Cardiac fibroblast (primary cell): ENCODE measurements at regions not wholly inside any gene's neighbourhood (a gene's known extent, or its start where the extent isn't known, plus 50 kb on each side); places are given as distances from the start of the nearest gene placed in this dataset.

ENCODE experiments used
- DNase-seq, 2 donors: peaks; one replicate each; pipeline versions ENCODE4 v3.0.0 to v3.0.0-alpha.2; 2010; ENCODE audit warnings: low read depth in 2 of 2
- H3K4me3 ChIP-seq, 2 donors: replicated peaks in 1 of 2; 1 replicate in 1 of 2; 2 replicates in 1 of 2; pipeline ENCODE4 v1.5.1; 2011; ENCODE audit warnings: low read depth in 2 of 2, low read length in 2 of 2, mild to moderate bottlenecking in 2 of 2, moderate library complexity in 1 of 2
- TF ChIP-seq, protein P1 (sequence below): IDR thresholded peaks from one replicate; pipeline ENCODE4 v1.5.1; 2011; ENCODE audit warnings: low read depth, mild to moderate bottlenecking, low read length, inconsistent platforms

DNA sequence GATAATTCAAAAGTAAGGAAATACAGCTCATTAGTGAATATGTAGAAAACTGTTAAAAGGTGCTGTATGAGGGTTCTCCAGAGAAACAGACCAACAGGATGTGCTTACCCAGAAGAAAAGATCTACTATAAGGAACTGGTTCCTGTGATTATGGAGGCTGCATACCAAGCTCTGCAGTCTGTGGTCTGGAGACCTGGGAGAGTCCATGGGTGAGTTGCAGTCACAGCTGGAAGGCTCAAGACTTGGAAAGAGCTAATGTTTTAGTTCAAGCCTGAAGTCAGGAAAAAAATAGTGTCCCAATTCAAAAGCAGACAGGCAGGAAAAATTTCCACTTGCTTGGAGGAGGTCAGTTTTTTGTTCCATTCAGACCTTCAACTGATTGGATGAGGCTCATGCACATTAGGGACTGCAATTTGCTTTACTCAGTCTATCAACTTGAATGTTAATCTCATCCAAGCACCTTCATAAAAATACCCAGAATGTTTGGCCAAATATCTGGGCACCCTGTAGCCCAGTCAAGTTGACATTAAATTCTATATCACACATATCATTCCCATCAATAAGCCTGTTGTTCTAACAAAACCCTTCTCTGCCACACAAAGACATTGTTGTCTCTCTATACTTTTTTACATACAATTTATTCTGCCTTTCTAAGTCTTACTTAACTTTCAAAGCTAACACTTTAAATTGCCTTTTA lies 197.9 kb upstream of the KLF6 start:
- TF ChIP-seq, protein P1, sequence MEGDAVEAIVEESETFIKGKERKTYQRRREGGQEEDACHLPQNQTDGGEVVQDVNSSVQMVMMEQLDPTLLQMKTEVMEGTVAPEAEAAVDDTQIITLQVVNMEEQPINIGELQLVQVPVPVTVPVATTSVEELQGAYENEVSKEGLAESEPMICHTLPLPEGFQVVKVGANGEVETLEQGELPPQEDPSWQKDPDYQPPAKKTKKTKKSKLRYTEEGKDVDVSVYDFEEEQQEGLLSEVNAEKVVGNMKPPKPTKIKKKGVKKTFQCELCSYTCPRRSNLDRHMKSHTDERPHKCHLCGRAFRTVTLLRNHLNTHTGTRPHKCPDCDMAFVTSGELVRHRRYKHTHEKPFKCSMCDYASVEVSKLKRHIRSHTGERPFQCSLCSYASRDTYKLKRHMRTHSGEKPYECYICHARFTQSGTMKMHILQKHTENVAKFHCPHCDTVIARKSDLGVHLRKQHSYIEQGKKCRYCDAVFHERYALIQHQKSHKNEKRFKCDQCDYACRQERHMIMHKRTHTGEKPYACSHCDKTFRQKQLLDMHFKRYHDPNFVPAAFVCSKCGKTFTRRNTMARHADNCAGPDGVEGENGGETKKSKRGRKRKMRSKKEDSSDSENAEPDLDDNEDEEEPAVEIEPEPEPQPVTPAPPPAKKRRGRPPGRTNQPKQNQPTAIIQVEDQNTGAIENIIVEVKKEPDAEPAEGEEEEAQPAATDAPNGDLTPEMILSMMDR, result no peak
- no peak for DNase-seq
- no peak overlapping the region for H3K4me3 ChIP-seq

DNA sequence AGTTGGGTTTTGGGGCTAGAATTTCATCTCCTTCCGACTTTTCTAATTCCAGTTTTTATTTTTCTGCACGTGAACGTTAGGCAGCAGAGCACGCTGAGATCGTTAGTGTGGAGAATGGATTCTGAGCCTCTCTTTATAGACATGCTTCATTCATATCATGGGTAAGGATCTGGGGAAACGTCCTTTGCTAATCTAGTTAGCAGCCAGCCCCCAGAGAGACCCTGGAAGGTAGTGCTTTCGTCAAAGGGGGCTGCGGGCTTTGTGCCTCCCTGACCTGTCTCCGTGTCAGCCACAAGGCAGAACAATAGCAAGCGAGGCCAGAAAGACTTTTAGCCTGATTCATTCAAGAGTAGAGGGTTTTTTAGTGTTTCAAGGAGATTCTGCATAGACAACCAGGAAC lies 196.3 kb upstream of the KLF6 start:
- H3K4me3 ChIP-seq, result no peak overlapping the region
- DNase-seq, result no peak
- TF ChIP-seq, protein P1, result no peak

DNA sequence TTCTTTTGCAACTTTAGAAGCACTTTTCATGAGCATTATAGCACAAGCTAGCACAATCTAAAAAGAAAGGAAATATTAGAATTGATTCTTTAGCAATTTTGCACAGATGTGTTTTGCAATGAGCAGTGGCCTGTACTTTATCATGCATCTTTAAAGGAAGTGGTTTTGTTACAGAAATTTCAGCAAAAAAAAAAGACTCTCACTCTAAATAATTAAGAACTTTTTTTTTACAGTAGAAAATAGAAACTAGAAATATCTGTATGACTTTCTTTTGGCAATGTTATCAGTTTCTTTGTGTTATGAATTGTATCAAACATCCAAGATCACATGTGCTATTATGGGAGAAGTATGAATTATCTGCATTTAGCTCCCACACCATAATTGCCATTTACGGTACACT lies 195.7 kb upstream of the KLF6 start:
- DNase-seq, result peak in 1 of 2 donors; percentile 14
- TF ChIP-seq, protein P1, result no peak
- no peak overlapping the region for H3K4me3 ChIP-seq

DNA sequence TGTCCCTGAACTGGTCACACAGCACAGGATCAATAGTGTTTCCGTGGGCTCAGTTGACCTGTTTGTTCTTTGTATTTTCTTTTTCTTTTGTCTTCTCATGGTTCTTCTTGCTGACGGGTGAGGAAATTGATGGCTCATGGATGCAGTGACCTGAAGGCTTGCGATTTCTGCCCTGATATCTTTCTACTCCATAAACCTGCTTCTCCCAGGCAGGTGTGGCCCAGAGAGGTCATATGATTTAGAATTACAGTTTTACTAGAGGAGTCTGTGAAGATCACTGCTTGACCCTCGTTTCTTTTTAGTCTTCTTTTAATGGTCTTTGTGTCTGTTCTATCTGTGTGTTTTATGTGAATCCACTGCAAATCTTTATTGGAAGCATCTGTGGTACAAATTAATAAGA lies 195.1 kb upstream of the KLF6 start:
- TF ChIP-seq, protein P1, result no peak
- DNase-seq, result no peak
- H3K4me3 ChIP-seq, result no peak overlapping the region

DNA sequence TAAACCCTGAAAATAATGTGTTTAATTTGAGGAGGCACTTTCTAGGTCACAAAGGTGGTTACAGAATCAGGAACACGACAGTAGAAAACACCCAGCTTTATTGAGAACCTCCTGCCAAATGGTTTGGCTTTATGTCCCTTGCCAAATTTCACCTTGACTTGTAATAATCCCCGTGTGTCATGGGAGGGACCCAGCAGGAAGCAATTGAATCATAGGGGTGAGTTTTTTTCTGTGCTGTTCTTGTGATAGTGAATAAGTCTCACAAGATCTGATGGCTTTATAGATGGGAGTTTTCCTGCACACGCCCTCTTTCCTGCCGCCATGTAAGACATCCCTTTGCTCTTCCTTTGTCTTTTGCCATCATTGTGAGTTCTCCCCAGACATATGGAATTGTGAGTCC lies 193.8 kb upstream of the KLF6 start:
- TF ChIP-seq, protein P1, result no peak
- no peak overlapping the region for H3K4me3 ChIP-seq
- peak in 1 of 2 donors; percentile 39 for DNase-seq

DNA sequence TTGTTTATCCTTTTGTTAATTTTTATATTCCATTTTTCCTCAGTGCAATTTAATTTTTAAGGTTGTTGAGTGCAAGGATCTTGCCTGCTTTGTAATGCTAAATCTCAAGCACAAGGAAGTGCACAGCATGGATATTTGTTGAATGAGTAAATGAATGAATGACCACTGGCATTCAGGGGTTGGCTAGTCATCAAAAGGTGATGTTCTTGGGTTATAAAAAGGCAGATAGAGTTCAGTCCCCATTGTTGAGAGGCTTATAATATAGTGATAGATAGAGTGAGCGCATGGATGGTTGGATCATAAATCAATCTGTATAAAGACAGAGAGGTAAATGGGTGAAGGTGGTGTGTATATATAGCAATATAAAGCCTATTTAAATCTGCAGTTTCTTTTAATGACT lies 193.2 kb upstream of the KLF6 start:
- DNase-seq, result peak in 1 of 2 donors; percentile 72
- no peak overlapping the region for H3K4me3 ChIP-seq
- TF ChIP-seq, protein P1, result no peak

DNA sequence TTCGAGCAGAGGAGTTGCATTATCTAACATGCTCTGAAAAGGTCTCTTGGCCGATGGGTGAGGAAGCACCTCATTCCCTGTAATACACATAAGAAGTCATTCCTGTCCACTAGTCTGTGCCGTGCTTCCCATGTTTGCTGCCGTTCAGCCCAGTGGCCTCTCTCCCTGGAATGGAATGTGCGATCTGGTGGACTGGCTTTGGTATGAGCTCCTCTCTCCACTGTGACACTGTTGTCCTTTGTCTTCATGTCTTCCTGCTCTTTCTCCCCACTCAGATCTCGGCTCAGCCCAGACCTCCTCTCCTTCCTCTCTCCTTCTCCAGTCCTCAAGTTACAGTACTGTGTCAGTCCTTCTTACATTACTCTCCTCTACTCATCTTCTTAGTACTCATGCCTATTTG lies 192.8 kb upstream of the KLF6 start:
- TF ChIP-seq, protein P1, result no peak
- no peak for DNase-seq
- H3K4me3 ChIP-seq, result no peak overlapping the region
